RKO (cell line): ENCODE measurements at regions not wholly inside any gene's neighbourhood (a gene's known extent, or its start where the extent isn't known, plus 50 kb on each side); places are given as distances from the start of the nearest gene placed in this dataset.
A peak's percentile ranks its signal among the peaks of the same experiment; 100 is the strongest.
"Not testable (repeated sequence)": the region's sequence is repeated elsewhere in the genome, so short reads cannot be mapped to it uniquely, and the experiment has no call there.

ENCODE experiments used
- DNase-seq: peaks from one replicate; pipeline ENCODE4 v3.0.0-alpha.2; 2016; ENCODE audit warnings: low spot score

GRCh38 chr13:88718781-88719180 is 1047.6 kb downstream of the SLITRK5 start:
- no peak for DNase-seq

- no peak for DNase-seq
Observed at GRCh38 chr13:88726075-88726474, 1054.9 kb downstream of the SLITRK5 start.

GRCh38 chr13:88727236-88727635 is 1056.1 kb downstream of the SLITRK5 start:
- DNase-seq = not testable (repeated sequence)

- DNase-seq = no peak
Observed at GRCh38 chr13:88729605-88730004, 1058.4 kb downstream of the SLITRK5 start.

- DNase-seq = no peak
Observed at GRCh38 chr13:88736026-88736425, 1064.9 kb downstream of the SLITRK5 start.

- DNase-seq = no peak
Observed at GRCh38 chr13:88739195-88739594, 1068.0 kb downstream of the SLITRK5 start.

GRCh38 chr13:88744289-88744688 is 1073.1 kb downstream of the SLITRK5 start:
- no peak for DNase-seq

- no peak for DNase-seq
Observed at GRCh38 chr13:88745011-88745410, 1073.8 kb downstream of the SLITRK5 start.

GRCh38 chr13:88752041-88752440 is 1080.9 kb downstream of the SLITRK5 start:
- no peak for DNase-seq

- DNase-seq = no peak
Observed at GRCh38 chr13:88754141-88754540, 1083.0 kb downstream of the SLITRK5 start.

GRCh38 chr13:88761145-88761544 is 1090.0 kb downstream of the SLITRK5 start:
- DNase-seq = no peak

GRCh38 chr13:88764103-88764502 is 1092.9 kb downstream of the SLITRK5 start:
- no peak for DNase-seq

GRCh38 chr13:88800505-88800904 is 1129.3 kb downstream of the SLITRK5 start:
- peak; percentile 22 for DNase-seq

- DNase-seq = no peak
Observed at GRCh38 chr13:88801361-88801760, 1130.2 kb downstream of the SLITRK5 start.

- DNase-seq = no peak
Observed at GRCh38 chr13:88802886-88803285, 1131.7 kb downstream of the SLITRK5 start.

GRCh38 chr13:88806438-88806837 is 1135.3 kb downstream of the SLITRK5 start:
- DNase-seq = no peak

- DNase-seq = no peak
Observed at GRCh38 chr13:88817560-88817959, 1146.4 kb downstream of the SLITRK5 start.

GRCh38 chr13:88823114-88823513 is 1151.9 kb downstream of the SLITRK5 start:
- no peak for DNase-seq

GRCh38 chr13:88824218-88824617 is 1153.0 kb downstream of the SLITRK5 start:
- no peak for DNase-seq

GRCh38 chr13:88840085-88840484 is 1168.9 kb downstream of the SLITRK5 start:
- DNase-seq = no peak

GRCh38 chr13:88852293-88852692 is 1181.1 kb downstream of the SLITRK5 start:
- DNase-seq = not testable (repeated sequence)

- DNase-seq = no peak
Observed at GRCh38 chr13:88857256-88857655, 1186.1 kb downstream of the SLITRK5 start.

- DNase-seq = no peak
Observed at GRCh38 chr13:88862095-88862620, 1191.0 kb downstream of the SLITRK5 start.

GRCh38 chr13:88863116-88863515 is 1191.9 kb downstream of the SLITRK5 start:
- no peak for DNase-seq

GRCh38 chr13:88866195-88866594 is 1195.0 kb downstream of the SLITRK5 start:
- no peak for DNase-seq
